ENCODE measurements at regions not wholly inside any gene's neighbourhood (a gene's known extent, or its start where the extent isn't known, plus 50 kb on each side); places are given as distances from the start of the nearest gene placed in this dataset.

- Mint-ChIP-seq H3K4me1 (ENCODE audit: unreplicated experiment) (peaks cover 4% of the 10 kb centered on the region), H3K9me3 (ENCODE audit: unreplicated experiment) (peaks cover 4% of the 10 kb centered on the region), H3K4me3 (ENCODE audit: unreplicated experiment) (no peak overlapping the region), H3K36me3 (ENCODE audit: unreplicated experiment) (no peaks in the 10 kb centered on the region), H3K27ac (ENCODE audit: unreplicated experiment) (no peak overlapping the region), H3K27me3 (ENCODE audit: unreplicated experiment) (no peaks in the 10 kb centered on the region)
- DNase-seq (ENCODE audit: extremely low spot score, unreplicated experiment) = no peak
- TF ChIP-seq CTCF (IDR thresholded peaks at IDR 0.05) = no peak
Measured at GRCh38 chrX:16311671-16312070, 144.4 kb downstream of the MAGEB17 start.

GRCh38 chrX:16312761-16313623 is 145.7 kb downstream of the MAGEB17 start:
- no peak overlapping the region for H3K4me3 Mint-ChIP-seq (ENCODE audit: unreplicated experiment)
- H3K27ac Mint-ChIP-seq (ENCODE audit: unreplicated experiment) = no peak overlapping the region
- H3K27me3 Mint-ChIP-seq (ENCODE audit: unreplicated experiment) = no peaks in the 10 kb centered on the region
- no peak for DNase-seq (ENCODE audit: extremely low spot score, unreplicated experiment)
- peaks cover 4% of the 10 kb centered on the region for H3K9me3 Mint-ChIP-seq (ENCODE audit: unreplicated experiment)
- TF ChIP-seq CTCF (IDR thresholded peaks at IDR 0.05) = no peak
- no peaks in the 10 kb centered on the region for H3K36me3 Mint-ChIP-seq (ENCODE audit: unreplicated experiment)
- H3K4me1 Mint-ChIP-seq (ENCODE audit: unreplicated experiment) = no peaks in the 10 kb centered on the region

GRCh38 chrX:16316331-16316730 is 149.1 kb downstream of the MAGEB17 start:
- Mint-ChIP-seq H3K27me3 (ENCODE audit: unreplicated experiment) (no peaks in the 10 kb centered on the region), H3K9me3 (ENCODE audit: unreplicated experiment) (peaks cover 7% of the 10 kb centered on the region), H3K4me1 (ENCODE audit: unreplicated experiment) (peaks cover 17% of the 10 kb centered on the region), H3K36me3 (ENCODE audit: unreplicated experiment) (no peaks in the 10 kb centered on the region), H3K4me3 (ENCODE audit: unreplicated experiment) (no peak overlapping the region), H3K27ac (ENCODE audit: unreplicated experiment) (no peak overlapping the region)
- TF ChIP-seq CTCF (IDR thresholded peaks at IDR 0.05) = no peak
- no peak for DNase-seq (ENCODE audit: extremely low spot score, unreplicated experiment)

GRCh38 chrX:16319929-16320328 is 152.6 kb downstream of the MAGEB17 start:
- no peak for TF ChIP-seq CTCF (IDR thresholded peaks at IDR 0.05)
- H3K4me1 Mint-ChIP-seq (ENCODE audit: unreplicated experiment) = peaks cover 17% of the 10 kb centered on the region
- peaks cover 2% of the 10 kb centered on the region for H3K27me3 Mint-ChIP-seq (ENCODE audit: unreplicated experiment)
- H3K27ac Mint-ChIP-seq (ENCODE audit: unreplicated experiment) = no peak overlapping the region
- H3K36me3 Mint-ChIP-seq (ENCODE audit: unreplicated experiment) = no peaks in the 10 kb centered on the region
- H3K4me3 Mint-ChIP-seq (ENCODE audit: unreplicated experiment) = no peak overlapping the region
- no peak for DNase-seq (ENCODE audit: extremely low spot score, unreplicated experiment)
- H3K9me3 Mint-ChIP-seq (ENCODE audit: unreplicated experiment) = peaks cover 7% of the 10 kb centered on the region

GRCh38 chrX:16320765-16321355 is 153.6 kb downstream of the MAGEB17 start:
- H3K27ac Mint-ChIP-seq (ENCODE audit: unreplicated experiment) = no peak overlapping the region
- no peak for DNase-seq (ENCODE audit: extremely low spot score, unreplicated experiment)
- H3K36me3 Mint-ChIP-seq (ENCODE audit: unreplicated experiment) = no peaks in the 10 kb centered on the region
- no peak overlapping the region for H3K4me3 Mint-ChIP-seq (ENCODE audit: unreplicated experiment)
- no peak for TF ChIP-seq CTCF (IDR thresholded peaks at IDR 0.05)
- H3K27me3 Mint-ChIP-seq (ENCODE audit: unreplicated experiment) = peaks cover 2% of the 10 kb centered on the region
- H3K4me1 Mint-ChIP-seq (ENCODE audit: unreplicated experiment) = peaks cover 17% of the 10 kb centered on the region
- H3K9me3 Mint-ChIP-seq (ENCODE audit: unreplicated experiment) = peaks cover 7% of the 10 kb centered on the region

Data from osteocyte (in vitro differentiated cells).